ENCODE measurements at regions not wholly inside any gene's neighbourhood (a gene's known extent, or its start where the extent isn't known, plus 50 kb on each side); places are given as distances from the start of the nearest gene placed in this dataset.

- DNase-seq (ENCODE audit: low read depth in 2 of 2): no peak
Observed at GRCh38 chr9:16131264-16131663, 578.4 kb downstream of the CCDC171 start.

- DNase-seq (ENCODE audit: low read depth in 2 of 2): no peak
Observed at GRCh38 chr9:16132513-16132912, 579.7 kb downstream of the CCDC171 start.

- no peak for DNase-seq (ENCODE audit: low read depth in 2 of 2)
Observed at GRCh38 chr9:16133032-16133431, 580.2 kb downstream of the CCDC171 start.

GRCh38 chr9:16133556-16134227 lies 580.8 kb downstream of the CCDC171 start:
- DNase-seq (ENCODE audit: low read depth in 2 of 2): no peak

GRCh38 chr9:16134351-16134750 lies 581.5 kb downstream of the CCDC171 start:
- DNase-seq (ENCODE audit: low read depth in 2 of 2): no peak

GRCh38 chr9:16135968-16136367 lies 583.1 kb downstream of the CCDC171 start:
- DNase-seq (ENCODE audit: low read depth in 2 of 2): no peak

- DNase-seq (ENCODE audit: low read depth in 2 of 2): no peak
Observed at GRCh38 chr9:16136451-16136850, 583.6 kb downstream of the CCDC171 start.

- no peak for DNase-seq (ENCODE audit: low read depth in 2 of 2)
Observed at GRCh38 chr9:16136961-16137360, 584.1 kb downstream of the CCDC171 start.

- DNase-seq (ENCODE audit: low read depth in 2 of 2): no peak
Observed at GRCh38 chr9:16138561-16139491, 586.0 kb downstream of the CCDC171 start.

GRCh38 chr9:16139774-16140173 lies 586.9 kb downstream of the CCDC171 start:
- no peak for DNase-seq (ENCODE audit: low read depth in 2 of 2)

GRCh38 chr9:16143310-16143709 lies 590.5 kb downstream of the CCDC171 start:
- no peak for DNase-seq (ENCODE audit: low read depth in 2 of 2)

- no peak for DNase-seq (ENCODE audit: low read depth in 2 of 2)
Observed at GRCh38 chr9:16143947-16144890, 591.4 kb downstream of the CCDC171 start.

- no peak for DNase-seq (ENCODE audit: low read depth in 2 of 2)
Observed at GRCh38 chr9:16145196-16145950, 592.5 kb downstream of the CCDC171 start.

GRCh38 chr9:16147726-16148125 lies 594.9 kb downstream of the CCDC171 start:
- DNase-seq (ENCODE audit: low read depth in 2 of 2): no peak

- no peak for DNase-seq (ENCODE audit: low read depth in 2 of 2)
Observed at GRCh38 chr9:16150501-16150900, 597.7 kb downstream of the CCDC171 start.

GRCh38 chr9:16150938-16151650 lies 598.3 kb downstream of the CCDC171 start:
- no peak for DNase-seq (ENCODE audit: low read depth in 2 of 2)

- DNase-seq (ENCODE audit: low read depth in 2 of 2): no peak
Observed at GRCh38 chr9:16152276-16153101, 599.6 kb downstream of the CCDC171 start.

- DNase-seq (ENCODE audit: low read depth in 2 of 2): no peak
Observed at GRCh38 chr9:16153221-16153620, 600.4 kb downstream of the CCDC171 start.

GRCh38 chr9:16153741-16154140 lies 600.9 kb downstream of the CCDC171 start:
- DNase-seq (ENCODE audit: low read depth in 2 of 2): no peak

All from stimulated activated CD4-positive, alpha-beta T cell treated with anti-CD3 and anti-CD28 coated beads, Interleukin-1b, Interleukin-23, amount 100 ng/mL, for 4 hours (primary cell).